ENCODE measurements at regions not wholly inside any gene's neighbourhood (a gene's known extent, or its start where the extent isn't known, plus 50 kb on each side); places are given as distances from the start of the nearest gene placed in this dataset.
"Not testable (repeated sequence)": the region's sequence is repeated elsewhere in the genome, so short reads cannot be mapped to it uniquely, and the experiment has no call there.

- no peak for DNase-seq
Observed at GRCh38 chr1:221029981-221030649, 150.9 kb downstream of the HLX start.

- no peak for DNase-seq
Observed at GRCh38 chr1:221030990-221031389, 151.7 kb downstream of the HLX start.

GRCh38 chr1:221031458-221032203, 152.4 kb downstream of the HLX start:
- no peak for DNase-seq

- DNase-seq = no peak
Observed at GRCh38 chr1:221032204-221032585, 153.0 kb downstream of the HLX start.

- DNase-seq = no peak
Observed at GRCh38 chr1:221032637-221033280, 153.5 kb downstream of the HLX start.

- no peak for DNase-seq
Observed at GRCh38 chr1:221035662-221036153, 156.5 kb downstream of the HLX start.

- DNase-seq = no peak
Observed at GRCh38 chr1:221039616-221040015, 160.4 kb downstream of the HLX start.

- DNase-seq = no peak
Observed at GRCh38 chr1:221040101-221040500, 160.9 kb downstream of the HLX start.

GRCh38 chr1:221040691-221041285, 161.5 kb downstream of the HLX start:
- no peak for DNase-seq

- DNase-seq = no peak
Observed at GRCh38 chr1:221044538-221044937, 165.3 kb downstream of the HLX start.

GRCh38 chr1:221045151-221045550, 165.9 kb downstream of the HLX start:
- DNase-seq = no peak

- peak; percentile 89 for DNase-seq
Observed at GRCh38 chr1:221045842-221046831, 166.9 kb downstream of the HLX start.

- DNase-seq = not testable (repeated sequence)
Observed at GRCh38 chr1:221051391-221051790, 172.1 kb downstream of the HLX start.

- no peak for DNase-seq
Observed at GRCh38 chr1:221053889-221054288, 174.6 kb downstream of the HLX start.

- DNase-seq = no peak
Observed at GRCh38 chr1:221059506-221059905, 180.3 kb downstream of the HLX start.

- DNase-seq = no peak
Observed at GRCh38 chr1:221063651-221064050, 184.4 kb downstream of the HLX start.

GRCh38 chr1:221066351-221067001, 187.2 kb downstream of the HLX start:
- no peak for DNase-seq

- DNase-seq = no peak
Observed at GRCh38 chr1:221067721-221068120, 188.5 kb downstream of the HLX start.

GRCh38 chr1:221069178-221069903, 190.1 kb downstream of the HLX start:
- DNase-seq = peak; percentile 94

- no peak for DNase-seq
Observed at GRCh38 chr1:221069986-221070385, 190.7 kb downstream of the HLX start.

GRCh38 chr1:221071777-221072176, 192.5 kb downstream of the HLX start:
- no peak for DNase-seq
